ENCODE measurements at regions not wholly inside any gene's neighbourhood (a gene's known extent, or its start where the extent isn't known, plus 50 kb on each side); places are given as distances from the start of the nearest gene placed in this dataset.

DNA sequence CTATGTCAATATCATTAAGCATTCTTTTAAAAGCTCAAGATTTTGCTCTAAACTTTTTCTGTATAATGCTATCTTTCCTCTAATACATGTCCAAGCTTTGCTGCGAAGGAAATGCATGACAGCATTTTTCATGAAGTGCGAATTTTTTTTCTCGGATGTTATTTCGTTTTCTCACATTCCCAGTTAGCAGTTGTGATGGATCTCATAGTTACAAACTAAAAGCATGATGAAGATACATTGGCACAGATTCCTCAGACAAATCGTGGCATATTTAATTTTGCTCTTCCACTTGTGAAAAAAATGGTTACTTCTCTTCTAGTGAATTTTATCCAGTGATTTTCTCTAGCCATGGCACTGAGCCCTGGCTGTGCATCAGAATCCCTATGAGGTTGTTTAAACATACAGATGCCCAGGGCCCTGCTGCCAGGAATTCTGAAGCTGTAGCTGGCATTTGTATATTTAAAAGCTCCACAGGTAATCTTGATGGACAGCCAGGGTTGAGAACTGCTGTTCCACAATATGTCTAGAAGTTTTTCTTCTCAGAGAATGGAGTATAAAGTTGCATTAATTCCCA lies 299.8 kb upstream of the NEBL start:
- DNase-seq = no peak

- DNase-seq = peak; percentile 47
Observed at GRCh38 chr10:21195252-21195651, 298.1 kb upstream of the NEBL start.

GRCh38 chr10:21194510-21194993 lies 297.4 kb upstream of the NEBL start:
- DNase-seq = peak; percentile 71

GRCh38 chr10:21193196-21193595 lies 296.1 kb upstream of the NEBL start:
- DNase-seq = no peak

DNA sequence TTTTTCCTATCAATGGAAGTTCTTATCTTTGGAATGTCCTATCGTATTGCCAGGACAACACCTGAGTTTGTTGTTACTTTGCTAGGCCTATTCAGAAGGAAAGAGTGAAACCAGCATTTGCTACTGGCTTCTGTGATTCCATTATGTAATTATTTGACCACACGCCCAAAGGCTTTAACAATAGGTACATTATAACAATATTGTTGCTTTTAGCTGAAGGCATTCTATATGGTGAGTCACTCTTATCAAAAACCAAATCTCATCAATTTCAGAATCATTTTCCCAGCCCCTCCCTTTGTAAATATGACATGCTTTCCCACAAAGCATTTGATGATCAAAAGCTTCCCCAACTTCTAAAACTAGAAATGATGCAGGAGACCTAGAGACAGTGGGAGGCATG lies 294.4 kb upstream of the NEBL start:
- peak; percentile 62 for DNase-seq

DNA sequence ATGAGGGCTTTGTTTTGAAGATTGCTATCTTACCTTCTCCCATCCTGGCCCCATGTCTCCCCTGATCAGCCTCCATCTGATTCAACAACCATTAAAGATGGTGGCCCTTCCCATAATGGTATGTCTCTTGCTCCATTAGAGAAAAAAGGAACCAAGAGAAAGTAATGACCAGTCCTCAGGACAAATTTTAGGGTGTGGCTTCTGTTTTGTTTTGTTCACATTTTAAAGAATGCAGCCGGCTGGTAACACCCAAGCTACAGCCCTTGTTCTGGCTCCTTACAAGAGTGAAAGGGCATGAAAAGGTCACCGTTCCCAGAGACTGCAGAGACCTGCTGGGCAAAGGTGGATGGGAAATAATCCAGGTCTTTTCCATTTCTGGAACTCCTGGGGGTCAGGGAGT lies 287.9 kb upstream of the NEBL start:
- DNase-seq = peak; percentile 41

DNA sequence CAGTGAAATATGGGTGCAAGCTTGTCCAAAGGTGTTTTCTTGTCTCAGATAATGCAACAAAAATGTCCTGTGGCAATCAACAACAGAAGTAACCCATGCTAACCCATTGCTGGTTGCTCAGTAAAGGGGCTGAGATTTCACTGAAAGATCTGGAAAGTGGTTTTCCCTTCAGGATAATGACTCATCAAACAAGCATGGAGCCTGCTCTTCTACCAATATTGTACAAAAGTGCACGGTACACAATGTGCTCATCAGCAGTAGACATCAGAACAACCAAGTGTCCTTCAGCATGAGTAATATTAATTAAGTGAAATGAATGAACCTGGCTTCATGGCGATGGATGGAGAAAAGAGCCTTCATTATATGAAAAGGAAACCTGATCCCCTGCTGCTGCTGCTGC lies 287.1 kb upstream of the NEBL start:
- peak; percentile 90 for DNase-seq

- no peak for DNase-seq
Observed at GRCh38 chr10:21183025-21183424, 285.9 kb upstream of the NEBL start.

DNA sequence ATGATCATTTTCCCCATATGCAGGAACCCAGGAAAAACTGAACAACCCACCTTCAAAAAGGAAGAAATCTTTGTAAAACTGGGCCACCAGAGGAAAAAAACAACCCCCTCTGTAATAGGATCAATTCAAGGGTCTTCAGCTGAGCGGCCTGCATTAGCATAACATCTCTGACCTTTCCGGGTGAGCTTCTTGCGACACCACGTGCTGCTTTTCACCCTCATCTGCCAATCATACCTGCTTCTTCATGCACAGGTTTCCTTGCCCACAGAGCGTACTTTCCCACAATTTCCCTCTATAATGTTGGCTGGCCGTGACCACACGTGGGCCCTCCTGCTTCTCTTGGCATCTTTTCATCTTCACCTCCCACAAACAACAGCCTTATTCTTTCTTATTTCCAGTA lies 284.3 kb upstream of the NEBL start:
- DNase-seq = no peak

GRCh38 chr10:21180604-21181003 lies 283.5 kb upstream of the NEBL start:
- DNase-seq = no peak

- DNase-seq = no peak
Observed at GRCh38 chr10:21176934-21177480, 279.9 kb upstream of the NEBL start.

DNA sequence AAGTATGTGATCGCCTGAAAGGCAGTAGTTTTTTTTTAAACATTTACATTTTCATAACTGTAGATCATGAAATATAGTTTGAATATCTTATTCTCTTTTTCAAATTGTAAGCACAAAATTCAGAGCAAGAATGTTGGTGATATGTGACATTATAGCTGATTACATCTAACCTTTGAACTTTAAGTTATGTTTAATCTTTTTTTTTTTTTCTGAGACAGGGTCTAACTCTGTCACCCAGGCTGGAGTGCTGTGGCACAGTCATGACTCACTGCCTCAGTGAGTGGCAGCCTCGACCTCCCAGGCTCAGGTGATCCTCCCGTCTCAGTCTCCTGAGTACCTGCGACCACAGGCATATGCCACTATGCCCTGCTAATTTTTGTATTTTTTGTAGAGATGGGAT lies 278.7 kb upstream of the NEBL start:
- no peak for DNase-seq

DNA sequence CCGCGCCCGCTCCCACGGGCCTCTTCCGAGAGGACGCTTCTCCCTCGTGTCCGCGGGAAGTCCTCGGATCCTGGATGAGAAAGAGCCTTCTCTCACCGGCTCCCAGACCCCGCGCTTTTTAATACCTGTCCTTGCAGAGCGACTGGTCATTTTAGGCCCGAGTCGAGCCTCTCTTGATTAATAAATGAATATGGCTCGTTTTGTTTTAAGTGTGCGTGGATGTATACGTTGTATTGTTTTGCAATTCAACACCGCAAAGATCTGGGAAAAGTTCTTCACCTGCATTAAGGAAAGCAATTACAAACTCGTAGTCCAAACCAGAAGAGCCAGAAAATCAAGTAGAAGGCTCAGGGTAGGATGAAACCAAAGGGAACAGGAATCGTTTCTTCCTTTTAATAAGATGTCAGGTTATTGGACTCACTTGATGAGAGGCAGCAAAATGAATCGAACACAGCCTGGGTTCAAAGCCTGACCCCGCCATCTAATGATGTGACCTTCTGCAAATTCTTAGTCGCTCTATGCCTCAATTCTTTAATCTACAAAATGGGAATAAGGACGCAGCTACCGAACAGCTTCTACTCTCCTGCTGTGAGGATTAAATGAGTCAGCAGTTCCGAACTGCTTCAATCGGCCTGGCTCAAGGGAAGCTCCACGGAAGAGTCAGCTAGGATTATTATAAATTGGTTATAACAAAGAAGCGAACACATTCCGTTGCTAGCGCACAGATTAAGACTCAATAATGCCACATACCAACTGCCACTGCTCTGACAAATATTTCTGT lies 277.8 kb upstream of the NEBL start:
- DNase-seq = peak; percentile 53

DNA sequence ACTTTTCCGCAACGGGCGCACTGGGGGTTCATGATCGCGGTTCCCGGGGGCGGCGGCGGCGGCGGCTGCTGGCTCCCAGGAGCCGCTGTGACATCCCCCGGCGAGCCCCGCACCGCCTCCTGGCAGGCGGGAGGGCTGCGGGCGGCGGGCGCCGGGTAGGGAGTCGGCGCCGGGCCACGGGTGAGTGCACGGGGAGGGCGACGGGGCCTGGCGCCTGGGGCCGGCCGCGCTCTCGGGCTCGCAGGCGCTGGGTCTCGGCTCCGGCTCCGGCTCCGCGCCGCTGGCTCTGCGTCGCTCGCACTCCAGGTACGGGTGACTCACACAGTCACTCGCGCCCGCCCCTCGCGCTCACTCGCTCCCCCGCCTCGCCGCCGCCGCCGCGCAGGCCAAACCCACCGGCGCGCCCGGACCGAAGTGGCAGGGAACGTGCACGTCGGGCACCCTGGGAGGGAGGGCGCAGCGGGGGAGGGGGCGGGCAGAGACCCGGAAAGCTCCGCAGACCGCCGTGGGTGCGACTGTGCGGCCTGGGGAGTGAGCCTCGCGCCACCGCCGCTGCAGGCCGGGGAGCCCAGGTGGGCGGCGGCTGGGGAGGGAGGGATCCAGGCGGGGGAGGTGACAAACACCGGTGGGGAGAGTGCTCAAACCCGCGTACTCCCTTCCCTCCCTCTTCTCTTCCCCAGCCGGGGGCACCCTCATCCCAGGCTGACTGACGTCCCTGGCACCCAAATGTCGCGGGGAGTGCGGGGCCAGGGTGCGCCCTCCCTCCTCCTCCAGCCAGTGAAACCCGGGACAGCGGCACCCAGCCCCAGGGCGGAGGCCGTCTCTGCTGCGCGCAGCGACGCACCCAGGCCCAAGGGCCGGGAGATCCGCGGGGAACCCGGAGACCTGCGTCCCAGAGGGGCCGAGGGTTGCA lies 276.9 kb upstream of the NEBL start:
- DNase-seq = peak; percentile 96

DNA sequence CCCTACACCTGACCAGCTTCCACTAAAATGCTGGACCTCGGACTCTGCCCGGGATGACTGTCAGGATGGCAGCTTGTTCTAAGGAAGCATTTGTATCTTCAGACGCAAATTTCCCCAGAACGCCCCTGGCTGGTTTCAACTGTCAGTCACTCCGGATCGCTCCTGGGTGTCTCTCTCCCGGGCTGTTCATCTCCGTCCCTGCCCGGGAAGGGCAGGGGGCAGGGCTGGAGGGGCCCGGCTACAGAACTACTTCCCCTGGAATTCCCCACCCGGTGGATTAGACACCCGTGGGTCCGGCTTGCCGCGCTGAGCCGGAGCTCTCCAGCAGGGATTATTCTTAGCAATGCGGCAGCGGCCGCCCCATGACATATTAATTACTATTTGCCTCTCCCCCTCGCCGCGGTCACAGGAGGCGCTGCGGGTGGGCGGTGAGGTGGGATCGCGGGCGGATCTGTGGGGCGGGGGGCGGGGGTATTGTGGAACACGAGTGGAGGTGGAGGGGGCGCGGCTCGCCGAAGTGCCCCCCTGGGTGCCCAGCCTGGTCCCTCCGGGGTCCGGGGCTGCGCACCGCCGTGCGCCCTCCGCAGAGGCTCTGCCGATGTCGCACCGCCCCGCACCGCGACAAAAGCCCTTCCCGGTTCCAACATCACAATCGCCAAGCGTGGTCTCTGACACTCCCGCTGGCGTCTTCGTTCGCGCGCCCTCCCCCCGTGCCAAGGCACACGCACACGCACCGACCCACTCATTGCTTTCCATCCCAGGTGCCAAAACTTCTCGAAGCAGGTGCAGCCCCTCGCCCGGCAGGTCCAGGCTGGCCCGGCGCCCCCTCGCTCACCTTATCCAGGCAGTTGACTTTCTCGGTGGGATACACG lies 276.1 kb upstream of the NEBL start:
- DNase-seq = peak; percentile 84

GRCh38 chr10:21172542-21172929 lies 275.4 kb upstream of the NEBL start:
- peak; percentile 85 for DNase-seq

DNA sequence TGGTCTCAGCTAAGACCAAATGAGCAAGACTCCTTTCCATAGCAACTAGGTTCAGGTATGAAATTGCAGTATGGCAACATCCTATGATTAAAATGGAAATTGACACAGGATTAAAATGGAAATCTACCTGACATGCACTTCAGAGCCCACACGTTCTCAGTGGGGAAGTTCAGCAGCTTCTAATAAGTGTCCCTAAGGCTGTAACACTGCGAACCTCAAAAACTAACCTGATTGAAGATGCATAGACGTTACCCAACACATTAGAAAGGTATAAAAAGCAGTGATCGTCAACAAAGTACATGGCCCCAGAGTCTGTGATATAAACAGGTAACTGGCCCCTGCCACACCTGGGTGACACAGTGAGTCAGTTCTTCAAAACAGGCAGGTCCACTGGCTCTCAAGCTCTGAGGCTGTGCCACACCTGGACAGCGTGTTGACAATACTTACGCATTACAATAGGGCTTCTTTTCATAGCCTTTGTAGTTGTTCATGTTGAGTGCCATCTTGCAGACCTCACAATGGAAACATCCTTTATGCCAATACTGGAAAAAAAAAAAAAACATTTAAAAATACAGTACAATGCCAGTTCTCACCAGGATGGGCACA lies 274.9 kb upstream of the NEBL start:
- DNase-seq = peak; percentile 92

GRCh38 chr10:21171197-21171935 lies 274.3 kb upstream of the NEBL start:
- DNase-seq = peak; percentile 48

GRCh38 chr10:21170216-21170615 lies 273.1 kb upstream of the NEBL start:
- no peak for DNase-seq

GRCh38 chr10:21169271-21169670 lies 272.2 kb upstream of the NEBL start:
- DNase-seq = peak; percentile 85
